Activated CD4-positive, alpha-beta T cell treated with anti-CD3 and anti-CD28 coated beads, Interleukin-2, Interleukin-6, amounts not matched to agents 100 ng/mL and 50 ng/mL, durations not matched to agents 16 hours and 8 hours (primary cell): ENCODE measurements at regions not wholly inside any gene's neighbourhood (a gene's known extent, or its start where the extent isn't known, plus 50 kb on each side); places are given as distances from the start of the nearest gene placed in this dataset.
"Not testable (repeated sequence)": the region's sequence is repeated elsewhere in the genome, so short reads cannot be mapped to it uniquely, and the experiment has no call there.

Experiments used
- DNase-seq: peaks from one replicate; pipeline ENCODE4 v3.0.0-alpha.2; 2020

GRCh38 chr5:124502551-124502950 is 243.9 kb downstream of the ZNF608 start:
- DNase-seq: no peak

- not testable (repeated sequence) for DNase-seq
These were observed 246.6 kb downstream of the ZNF608 start for GRCh38 chr5:124499818-124500217.

GRCh38 chr5:124496968-124497367 is 249.5 kb downstream of the ZNF608 start:
- not testable (repeated sequence) for DNase-seq

- DNase-seq: no peak
These were observed 251.8 kb downstream of the ZNF608 start for GRCh38 chr5:124494540-124495116.

- DNase-seq: no peak
These were observed 253.8 kb downstream of the ZNF608 start for GRCh38 chr5:124492444-124493224.

- not testable (repeated sequence) for DNase-seq
These were observed 256.1 kb downstream of the ZNF608 start for GRCh38 chr5:124490315-124490714.

DNA sequence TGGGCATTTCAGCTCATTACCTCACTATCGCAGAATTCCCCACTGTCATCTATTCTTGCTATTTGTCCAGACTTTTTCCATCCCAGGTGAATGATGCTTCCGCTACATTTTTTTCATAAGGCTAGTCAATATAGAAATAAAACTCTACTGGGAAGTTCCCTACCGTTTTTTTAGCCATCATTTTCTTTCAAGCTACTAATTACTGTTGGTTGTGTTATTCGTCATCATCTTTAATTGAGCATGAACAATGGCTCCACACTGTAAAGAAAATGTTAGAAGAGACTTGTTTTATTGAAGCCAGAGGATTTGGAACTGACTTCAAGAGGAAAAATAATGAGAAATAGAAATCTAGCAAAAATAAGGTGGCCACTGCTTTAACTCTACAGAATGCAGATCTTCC is 265.0 kb downstream of the ZNF608 start:
- DNase-seq: no peak

- no peak for DNase-seq
These were observed 265.5 kb downstream of the ZNF608 start for GRCh38 chr5:124480964-124481363.

GRCh38 chr5:124480022-124480421 is 266.4 kb downstream of the ZNF608 start:
- DNase-seq: no peak

DNA sequence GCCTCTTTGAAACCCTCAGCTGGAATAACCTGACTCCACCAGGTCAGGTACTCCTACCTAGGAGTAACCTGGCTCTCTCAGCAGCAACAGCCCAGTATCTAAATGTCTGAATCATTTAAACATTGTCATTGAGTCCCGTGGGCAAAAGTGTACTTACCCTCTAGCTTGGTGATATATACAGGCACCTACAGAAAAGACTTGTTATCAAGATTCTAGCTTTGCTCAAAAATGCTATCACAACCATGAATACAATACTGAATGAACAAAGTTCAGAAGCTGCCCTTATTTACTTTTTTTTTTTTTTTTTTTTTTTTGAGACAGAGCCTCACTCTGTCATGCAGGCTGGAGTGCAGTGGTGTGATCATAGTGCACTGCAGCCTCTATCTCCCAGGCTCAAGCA is 268.2 kb downstream of the ZNF608 start:
- DNase-seq: no peak

- DNase-seq: no peak
These were observed 268.9 kb downstream of the ZNF608 start for GRCh38 chr5:124477577-124477976.

GRCh38 chr5:124477062-124477461 is 269.4 kb downstream of the ZNF608 start:
- DNase-seq: no peak

GRCh38 chr5:124474528-124475215 is 271.8 kb downstream of the ZNF608 start:
- DNase-seq: no peak

DNA sequence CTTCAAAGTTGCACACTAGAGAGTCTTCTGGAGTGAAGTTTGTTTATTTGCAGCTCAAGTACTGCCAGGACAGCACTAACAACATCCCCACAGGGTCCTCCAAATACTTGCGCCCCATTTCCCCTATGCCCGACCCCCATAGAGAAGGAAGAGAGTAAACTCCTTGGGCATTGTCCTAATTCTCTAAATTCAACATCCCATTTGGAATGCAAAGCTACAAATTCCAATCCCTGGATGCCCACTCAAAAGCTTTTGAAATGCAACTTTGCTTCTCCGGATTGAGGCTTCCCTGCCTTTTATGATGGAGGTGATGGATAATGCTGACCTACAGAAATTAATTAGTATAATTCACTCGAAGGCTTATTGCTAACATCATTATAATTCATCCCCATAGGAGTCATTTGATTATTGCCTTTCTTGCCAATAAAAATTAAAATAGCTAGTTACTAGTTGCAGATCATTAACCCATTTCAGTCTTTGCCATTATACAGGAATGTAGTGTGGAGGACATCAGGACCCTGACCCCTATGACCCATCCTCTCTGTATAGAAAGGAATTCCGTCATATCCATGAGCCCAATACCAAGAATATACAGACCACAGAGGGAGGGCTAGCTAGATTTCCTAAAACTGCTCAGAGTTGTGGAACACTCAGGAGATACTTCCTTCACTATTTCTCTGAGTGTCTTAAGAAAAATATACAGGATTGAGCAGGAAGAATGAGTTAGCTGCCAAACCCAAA is 277.6 kb downstream of the ZNF608 start:
- no peak for DNase-seq

DNA sequence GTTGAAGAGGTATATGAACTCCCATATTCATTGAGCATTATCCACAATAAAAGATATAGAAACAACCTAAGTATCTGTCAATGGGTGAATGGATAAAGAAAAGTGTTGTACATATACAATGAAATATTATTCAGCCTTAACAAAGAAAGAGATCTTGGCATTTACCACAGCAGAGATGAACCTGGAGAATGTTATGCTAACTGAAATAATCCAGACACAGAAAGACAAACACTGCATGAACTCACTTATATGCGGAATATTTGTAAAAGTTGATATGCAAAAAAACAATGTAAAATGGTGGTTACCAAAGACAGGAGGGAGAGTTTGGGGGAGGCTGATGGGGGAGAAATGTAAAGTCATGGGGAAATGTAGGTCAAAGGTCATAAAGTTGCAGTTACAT is 278.7 kb downstream of the ZNF608 start:
- DNase-seq: no peak

DNA sequence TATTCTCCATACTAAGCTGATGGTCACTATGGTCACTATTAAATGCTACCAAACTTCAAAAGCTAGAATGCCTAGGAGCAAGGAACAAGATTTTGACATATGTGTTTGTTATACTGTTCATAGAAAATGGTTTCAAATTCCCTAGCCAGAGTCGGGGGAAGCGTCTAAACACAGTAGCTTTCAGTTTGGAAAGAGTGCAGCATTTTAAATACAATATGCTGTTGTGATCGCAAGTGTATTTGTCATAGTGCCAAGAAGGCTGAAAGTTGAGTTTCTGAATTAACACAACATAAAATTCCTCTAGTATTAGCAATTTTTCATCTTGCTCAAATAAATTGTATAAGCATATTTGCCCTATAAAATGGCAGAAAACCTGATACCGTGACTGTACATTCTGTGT is 280.4 kb downstream of the ZNF608 start:
- DNase-seq: no peak

GRCh38 chr5:124463851-124464250 is 282.6 kb downstream of the ZNF608 start:
- no peak for DNase-seq

DNA sequence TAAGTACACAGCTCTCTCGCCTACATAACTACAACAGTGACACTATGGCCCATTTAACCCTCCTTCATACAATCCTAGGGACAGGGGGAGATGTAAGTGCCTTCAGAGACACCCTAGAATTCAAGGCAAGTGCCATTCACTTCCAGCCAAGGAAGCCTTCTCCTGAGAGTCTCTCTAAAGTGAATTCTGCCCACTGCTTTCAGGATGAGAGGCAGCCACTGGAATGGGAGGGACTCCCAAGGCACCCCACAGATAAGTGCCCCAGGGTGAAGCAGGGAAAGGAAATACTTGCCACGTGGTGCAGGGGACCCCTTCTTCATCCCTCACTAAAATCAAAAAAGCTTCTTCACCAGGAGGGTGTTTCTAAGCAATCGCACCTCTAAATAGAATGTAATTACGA is 283.7 kb downstream of the ZNF608 start:
- DNase-seq: no peak

- no peak for DNase-seq
These were observed 284.5 kb downstream of the ZNF608 start for GRCh38 chr5:124461941-124462340.

DNA sequence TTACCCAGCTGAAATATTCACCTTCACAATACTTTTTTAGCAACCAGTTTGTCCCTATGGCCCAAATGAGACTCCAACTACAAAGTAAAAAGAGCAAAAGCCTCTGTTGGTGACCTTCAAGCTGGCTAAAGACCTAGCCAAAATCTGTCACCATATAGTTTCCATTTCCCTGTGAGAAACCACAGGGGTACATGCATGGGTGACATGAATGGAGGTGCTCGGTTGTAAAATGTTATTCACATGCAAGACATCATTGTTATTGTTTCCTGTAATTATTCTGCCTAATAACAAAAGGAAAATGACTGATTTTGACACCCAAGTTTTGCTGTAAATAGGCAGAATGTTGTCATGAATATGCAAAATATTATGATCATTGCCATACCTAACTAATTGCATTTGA is 285.3 kb downstream of the ZNF608 start:
- DNase-seq: no peak

- DNase-seq: no peak
These were observed 285.8 kb downstream of the ZNF608 start for GRCh38 chr5:124460642-124461041.

DNA sequence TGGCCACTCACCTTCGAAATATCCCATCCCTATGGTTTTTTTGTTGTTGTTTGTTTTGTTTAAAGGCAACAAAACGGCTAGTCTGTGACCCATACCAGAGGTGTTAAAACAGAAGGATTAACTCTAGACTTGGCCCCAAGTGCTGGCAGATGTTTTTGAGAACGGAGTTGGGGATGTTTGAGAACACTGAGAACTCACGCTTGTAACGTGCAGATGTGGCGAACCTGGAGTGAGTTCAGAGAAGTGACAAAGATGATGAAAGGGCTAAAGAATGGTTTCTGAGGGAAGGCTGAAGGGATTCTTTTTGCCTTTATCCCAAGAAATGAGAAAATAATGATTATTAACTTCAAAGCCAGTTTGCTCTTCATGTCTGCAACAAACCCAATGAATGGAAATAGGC is 286.5 kb downstream of the ZNF608 start:
- no peak for DNase-seq

DNA sequence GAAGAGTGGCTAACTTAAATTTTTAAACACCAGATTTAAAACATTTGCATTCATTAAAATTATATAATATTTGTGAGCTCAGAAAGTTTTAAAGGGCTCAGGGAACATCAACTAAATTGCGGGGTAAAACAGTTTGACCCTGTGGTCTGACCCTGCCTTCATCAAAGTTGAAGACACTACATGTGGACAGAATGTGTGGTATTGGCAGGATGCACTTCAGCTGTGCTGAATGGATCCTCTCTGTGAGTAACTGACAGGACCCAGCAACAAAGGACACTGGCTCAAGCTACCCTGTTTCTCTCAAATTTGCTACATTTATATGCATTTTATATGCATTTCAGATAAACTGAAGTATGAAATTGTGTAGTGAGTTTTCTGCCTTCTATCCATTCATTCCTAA is 288.5 kb downstream of the ZNF608 start:
- DNase-seq: no peak
